Renal cortical epithelial cell (primary cell): ENCODE measurements at regions not wholly inside any gene's neighbourhood (a gene's known extent, or its start where the extent isn't known, plus 50 kb on each side); places are given as distances from the start of the nearest gene placed in this dataset.
A peak's percentile ranks its signal among the peaks of the same experiment; 100 is the strongest.

Experiments
- DNase-seq: peaks from one replicate; pipeline ENCODE4 v3.0.0-alpha.2; 2011; ENCODE audit warnings: low read depth

- DNase-seq = no peak
Measured at GRCh38 chr12:127070515-127071157, 1196.3 kb upstream of the TMEM132C start.

- DNase-seq = no peak
Measured at GRCh38 chr12:127074161-127074560, 1192.8 kb upstream of the TMEM132C start.

DNA sequence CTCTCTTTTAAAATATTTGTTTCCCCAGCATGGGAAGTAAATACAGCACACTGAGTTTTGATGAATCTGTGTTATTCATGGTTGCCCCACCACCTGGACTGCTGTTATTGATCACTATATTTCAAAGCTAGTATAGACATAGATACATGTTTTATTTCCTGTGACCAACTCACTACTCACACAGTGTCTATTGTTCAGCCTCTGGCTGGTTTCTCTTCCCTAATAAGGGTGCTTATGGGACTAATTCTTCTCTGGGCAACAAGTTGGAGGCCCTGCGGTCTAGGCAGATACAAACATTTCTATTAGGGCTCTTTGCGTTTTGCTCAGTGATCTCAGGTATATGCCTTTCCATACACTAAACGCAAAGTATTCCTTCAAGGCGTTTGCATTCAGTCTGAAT lies 1191.0 kb upstream of the TMEM132C start:
- DNase-seq = no peak

DNA sequence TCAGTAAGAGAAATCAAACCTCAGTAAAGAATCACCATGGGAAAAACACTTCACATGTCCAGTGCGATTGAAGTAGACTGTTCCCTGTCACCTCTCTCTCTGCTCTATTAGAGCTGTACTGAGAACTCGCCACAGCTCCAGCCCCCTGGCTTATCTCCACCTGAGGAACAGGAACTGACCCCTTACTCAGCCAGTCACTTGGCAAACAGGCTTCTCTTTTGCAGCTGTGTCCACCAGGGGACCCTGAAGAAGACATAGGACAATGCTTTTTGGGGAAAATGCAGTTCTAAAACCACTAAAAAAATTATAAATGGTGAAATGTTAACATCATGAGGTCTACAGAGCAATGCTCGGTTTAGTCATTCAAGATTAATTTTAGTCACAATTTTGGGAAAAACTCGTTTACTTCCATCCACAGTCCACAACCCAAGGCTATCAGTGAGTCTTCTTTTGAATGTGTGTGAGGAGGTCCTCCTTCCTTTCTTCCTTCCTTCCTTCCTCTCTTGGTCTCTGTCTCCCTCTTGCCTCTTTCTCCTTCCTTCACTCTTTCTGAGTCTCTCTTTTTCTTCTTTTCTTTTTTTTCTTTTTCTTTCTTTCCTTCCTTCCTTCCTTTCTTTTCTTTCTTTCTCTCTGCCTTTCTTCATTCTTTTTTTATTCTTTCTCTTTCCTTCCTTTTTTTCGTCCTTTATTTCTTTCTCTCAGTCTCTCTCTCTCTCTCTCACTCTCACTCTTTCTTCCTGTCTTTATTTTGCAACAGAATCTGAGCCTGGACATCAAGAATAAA lies 1189.5 kb upstream of the TMEM132C start:
- DNase-seq = no peak

- DNase-seq = no peak
Measured at GRCh38 chr12:127078577-127079350, 1188.2 kb upstream of the TMEM132C start.

- no peak for DNase-seq
Measured at GRCh38 chr12:127079636-127080035, 1187.3 kb upstream of the TMEM132C start.

GRCh38 chr12:127081058-127081457 lies 1185.9 kb upstream of the TMEM132C start:
- DNase-seq = no peak

DNA sequence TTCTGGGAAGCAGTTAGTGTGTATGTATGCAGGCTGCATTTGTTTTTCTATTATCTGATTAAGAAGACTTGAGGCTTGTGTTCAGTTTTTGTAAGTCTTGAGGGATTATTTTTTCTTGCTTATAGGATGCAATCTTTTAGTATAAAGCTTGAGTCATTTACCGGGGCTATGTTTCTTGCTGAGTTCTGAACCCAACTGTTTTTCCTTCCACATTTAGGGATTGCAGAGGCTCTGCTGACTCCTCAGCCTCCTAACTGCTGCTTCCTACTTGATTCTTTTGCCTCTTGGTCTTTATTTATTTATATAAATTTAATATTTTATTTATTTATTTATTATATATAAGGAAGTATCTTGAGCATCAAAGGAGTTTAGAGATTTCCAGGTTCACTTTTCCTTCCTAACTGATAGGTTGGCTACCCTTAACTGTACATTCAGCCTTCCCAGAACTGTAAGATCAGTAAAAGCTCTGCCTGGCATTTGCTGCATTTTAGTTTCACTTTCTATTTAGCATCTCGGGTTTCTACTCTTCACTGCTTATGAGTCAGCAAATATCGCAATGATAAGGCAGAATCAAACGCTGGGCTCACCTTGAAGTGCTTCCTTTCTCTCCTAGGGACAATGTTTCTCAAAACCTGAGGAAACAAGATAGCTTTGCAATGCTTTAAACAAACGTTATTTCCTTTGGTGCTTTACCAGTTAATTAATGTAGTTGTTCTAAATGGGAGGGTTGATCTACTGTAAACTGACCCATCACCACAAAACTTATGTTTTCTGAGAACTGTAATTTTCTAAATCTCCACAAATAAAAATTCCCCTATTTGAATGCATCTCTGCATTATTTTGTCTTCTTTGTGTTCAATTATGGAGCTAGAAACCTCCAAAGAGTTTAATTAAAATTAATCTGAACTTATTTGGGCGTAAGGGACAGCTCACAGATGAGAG lies 1183.7 kb upstream of the TMEM132C start:
- peak; percentile 90 for DNase-seq

DNA sequence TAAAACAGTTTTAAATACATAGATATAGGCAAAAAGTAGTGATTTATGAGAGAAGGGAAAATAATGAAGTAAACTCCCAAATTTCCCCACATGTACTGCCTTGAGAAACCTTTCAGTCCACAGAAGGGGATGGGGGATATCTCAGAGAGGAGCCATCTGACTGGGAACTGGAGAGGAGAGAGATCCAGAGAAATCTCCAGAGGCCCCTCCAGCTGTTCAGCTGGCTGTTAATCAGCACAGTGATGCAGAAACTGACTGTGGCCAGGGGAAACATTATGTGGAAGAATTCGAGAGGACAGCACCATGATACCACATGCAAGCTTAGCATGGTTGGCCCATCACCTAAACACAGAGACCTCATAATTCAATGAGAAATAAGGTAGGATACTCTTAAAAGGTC lies 1165.9 kb upstream of the TMEM132C start:
- no peak for DNase-seq

- DNase-seq = no peak
Measured at GRCh38 chr12:127106041-127106440, 1160.9 kb upstream of the TMEM132C start.

- DNase-seq = no peak
Measured at GRCh38 chr12:127106697-127107096, 1160.3 kb upstream of the TMEM132C start.

DNA sequence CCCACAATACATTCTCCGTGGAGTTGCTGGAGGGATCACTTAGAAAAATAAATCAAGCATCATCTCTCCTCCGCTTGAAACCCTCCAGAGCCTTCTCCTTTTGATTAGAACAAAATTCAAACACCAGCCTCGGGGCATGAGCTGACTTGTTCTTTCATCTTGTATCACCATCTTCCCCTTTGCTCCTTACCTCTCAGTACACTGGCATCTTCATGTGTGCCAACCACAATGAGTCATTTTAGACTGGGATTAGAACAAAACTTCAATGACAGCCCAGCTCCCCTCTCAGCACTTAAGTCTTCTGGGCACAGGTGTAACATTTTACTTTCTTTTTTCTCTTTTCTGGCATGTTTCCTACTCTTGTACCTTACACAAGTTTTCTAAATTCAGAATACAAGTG lies 1159.2 kb upstream of the TMEM132C start:
- DNase-seq = peak; percentile 76

DNA sequence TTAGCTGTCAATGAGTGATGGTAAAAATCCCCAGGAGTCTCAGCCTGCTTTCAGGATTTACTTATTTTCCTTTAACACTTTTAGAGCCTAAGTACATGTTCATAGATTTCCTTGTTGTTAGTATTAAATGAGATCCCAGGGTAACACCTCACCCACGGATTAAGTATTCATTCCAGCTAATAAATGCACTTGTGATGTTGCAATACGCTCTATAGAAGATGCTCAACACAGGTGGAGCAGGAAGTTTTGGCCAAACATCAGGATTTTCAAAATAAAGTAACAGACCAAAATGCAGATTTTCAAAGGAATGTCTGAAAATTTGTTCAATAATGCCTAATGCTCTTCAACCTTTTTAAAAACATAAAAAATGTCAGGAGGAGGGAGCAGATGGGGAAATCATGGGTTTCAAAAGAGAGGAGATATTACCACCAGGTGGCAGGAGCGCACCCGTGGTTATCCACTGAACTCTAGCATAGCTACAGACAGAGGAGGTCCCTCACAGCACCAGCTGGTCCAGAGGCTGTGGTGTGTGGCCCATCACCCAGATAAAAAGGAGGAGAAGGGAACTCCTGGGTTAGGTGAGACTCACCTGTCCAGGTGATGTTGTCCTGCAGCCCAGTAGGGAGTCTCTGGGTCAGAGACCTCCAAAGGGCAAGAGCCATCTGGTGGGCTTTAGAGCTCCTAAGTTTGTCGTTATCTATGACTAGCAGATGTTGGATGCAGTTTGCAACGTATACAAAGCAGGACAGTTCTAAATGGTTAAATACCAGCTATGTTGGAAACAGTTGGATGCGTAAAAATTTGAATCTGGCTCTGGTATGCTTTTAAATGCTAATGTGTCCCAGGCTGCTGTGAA lies 1158.4 kb upstream of the TMEM132C start:
- peak; percentile 51 for DNase-seq

GRCh38 chr12:127113945-127114344 lies 1153.0 kb upstream of the TMEM132C start:
- DNase-seq = no peak

- peak; percentile 32 for DNase-seq
Measured at GRCh38 chr12:127115468-127116035, 1151.4 kb upstream of the TMEM132C start.

DNA sequence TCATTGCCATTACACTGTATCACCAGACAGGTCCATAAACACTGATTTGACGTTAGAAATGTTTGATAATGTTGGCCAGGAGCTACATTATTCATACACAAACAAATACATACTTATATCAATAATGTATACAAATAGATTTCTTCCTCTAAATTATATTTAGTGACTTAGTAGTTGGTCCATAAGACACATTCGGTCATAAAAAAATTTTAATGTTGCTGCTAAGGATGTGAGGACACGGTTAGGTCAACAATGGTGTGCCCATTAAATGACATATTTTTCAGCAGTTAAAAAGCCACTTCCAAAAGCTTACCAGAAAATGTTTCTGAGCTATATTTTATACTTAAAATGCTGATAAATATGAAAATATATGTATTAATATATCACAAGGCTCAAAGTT lies 1148.7 kb upstream of the TMEM132C start:
- DNase-seq = no peak

DNA sequence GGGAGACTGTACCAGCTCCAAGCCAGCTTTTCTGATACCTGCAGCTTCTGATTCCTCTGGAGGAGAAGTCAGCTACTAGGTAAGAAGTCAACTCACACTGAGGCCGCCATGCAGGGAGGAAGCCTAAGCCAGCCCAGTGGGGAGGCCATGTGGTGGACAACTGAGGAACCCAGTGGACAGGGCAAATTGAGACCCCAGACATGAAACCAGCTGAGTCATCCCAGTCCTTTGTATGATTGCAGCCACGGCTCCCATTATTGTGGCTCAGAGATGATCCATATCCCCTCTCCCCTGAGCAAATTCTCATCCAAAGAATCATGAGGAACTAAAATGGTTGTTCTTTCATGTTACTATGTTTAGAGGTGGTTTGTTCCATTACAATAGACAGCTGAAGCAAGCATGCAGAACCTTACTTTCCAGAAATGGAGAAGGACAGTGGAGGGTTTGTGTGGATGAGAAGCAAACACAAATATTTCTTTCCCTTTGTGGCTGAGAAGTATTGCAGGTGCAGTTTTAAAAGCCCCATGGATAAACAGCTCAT lies 1147.3 kb upstream of the TMEM132C start:
- peak; percentile 64 for DNase-seq

GRCh38 chr12:127120851-127121250 lies 1146.1 kb upstream of the TMEM132C start:
- DNase-seq = no peak

DNA sequence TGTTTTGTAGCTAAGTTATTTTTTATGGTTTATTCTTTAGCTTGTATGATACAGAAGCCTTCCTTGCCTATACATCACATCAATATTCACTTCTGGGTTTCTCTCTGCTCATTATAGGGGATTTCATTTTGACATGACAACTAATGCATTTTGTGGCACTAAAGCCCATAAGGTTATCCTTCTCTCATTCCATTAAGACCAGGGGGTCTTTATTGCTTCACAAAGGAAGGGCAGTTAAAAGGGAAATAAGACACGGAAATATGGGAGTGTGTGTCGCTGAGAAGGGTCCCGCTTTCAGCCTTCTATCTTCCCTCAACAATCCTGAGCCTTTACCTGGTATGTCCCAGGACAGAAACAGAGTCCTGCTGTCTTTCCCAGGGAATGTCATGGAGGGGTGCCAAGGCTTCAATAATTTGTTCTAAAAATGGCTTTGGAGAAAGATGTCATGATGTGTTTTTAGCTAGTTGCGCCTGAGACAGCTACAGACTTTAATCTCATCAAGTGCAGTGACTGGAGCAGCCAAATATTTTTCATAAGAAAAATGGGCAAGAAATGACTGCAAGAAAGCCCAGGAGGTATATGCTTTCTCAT lies 1145.4 kb upstream of the TMEM132C start:
- no peak for DNase-seq
